LNCaP clone FGC (cell line): ENCODE measurements at regions not wholly inside any gene's neighbourhood (a gene's known extent, or its start where the extent isn't known, plus 50 kb on each side); places are given as distances from the start of the nearest gene placed in this dataset.

Experiments used
- DNase-seq: peaks from one replicate; pipeline ENCODE4 v3.0.0-alpha.2; 2011; ENCODE audit warnings: low read depth
- H3K4me3 ChIP-seq: 2 replicates; pipeline ENCODE4 v1.5.1; 2011; ENCODE audit warnings: mild to moderate bottlenecking, low read depth, low read length, control low read depth
- TF ChIP-seq, protein P1 (sequence below): IDR thresholded peaks from 2 replicates; pipeline ENCODE4 v1.5.1; 2012; ENCODE audit warnings: mild to moderate bottlenecking; ENCODE audit not compliant: control insufficient read depth, insufficient read depth; ENCODE audit errors: extremely low read depth

GRCh38 chr3:20324664-20325478, 138.9 kb upstream of the SGO1 start:
- no peak for DNase-seq
- TF ChIP-seq, protein P1, sequence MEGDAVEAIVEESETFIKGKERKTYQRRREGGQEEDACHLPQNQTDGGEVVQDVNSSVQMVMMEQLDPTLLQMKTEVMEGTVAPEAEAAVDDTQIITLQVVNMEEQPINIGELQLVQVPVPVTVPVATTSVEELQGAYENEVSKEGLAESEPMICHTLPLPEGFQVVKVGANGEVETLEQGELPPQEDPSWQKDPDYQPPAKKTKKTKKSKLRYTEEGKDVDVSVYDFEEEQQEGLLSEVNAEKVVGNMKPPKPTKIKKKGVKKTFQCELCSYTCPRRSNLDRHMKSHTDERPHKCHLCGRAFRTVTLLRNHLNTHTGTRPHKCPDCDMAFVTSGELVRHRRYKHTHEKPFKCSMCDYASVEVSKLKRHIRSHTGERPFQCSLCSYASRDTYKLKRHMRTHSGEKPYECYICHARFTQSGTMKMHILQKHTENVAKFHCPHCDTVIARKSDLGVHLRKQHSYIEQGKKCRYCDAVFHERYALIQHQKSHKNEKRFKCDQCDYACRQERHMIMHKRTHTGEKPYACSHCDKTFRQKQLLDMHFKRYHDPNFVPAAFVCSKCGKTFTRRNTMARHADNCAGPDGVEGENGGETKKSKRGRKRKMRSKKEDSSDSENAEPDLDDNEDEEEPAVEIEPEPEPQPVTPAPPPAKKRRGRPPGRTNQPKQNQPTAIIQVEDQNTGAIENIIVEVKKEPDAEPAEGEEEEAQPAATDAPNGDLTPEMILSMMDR: no peak
- H3K4me3 ChIP-seq: no peak overlapping the region

DNA sequence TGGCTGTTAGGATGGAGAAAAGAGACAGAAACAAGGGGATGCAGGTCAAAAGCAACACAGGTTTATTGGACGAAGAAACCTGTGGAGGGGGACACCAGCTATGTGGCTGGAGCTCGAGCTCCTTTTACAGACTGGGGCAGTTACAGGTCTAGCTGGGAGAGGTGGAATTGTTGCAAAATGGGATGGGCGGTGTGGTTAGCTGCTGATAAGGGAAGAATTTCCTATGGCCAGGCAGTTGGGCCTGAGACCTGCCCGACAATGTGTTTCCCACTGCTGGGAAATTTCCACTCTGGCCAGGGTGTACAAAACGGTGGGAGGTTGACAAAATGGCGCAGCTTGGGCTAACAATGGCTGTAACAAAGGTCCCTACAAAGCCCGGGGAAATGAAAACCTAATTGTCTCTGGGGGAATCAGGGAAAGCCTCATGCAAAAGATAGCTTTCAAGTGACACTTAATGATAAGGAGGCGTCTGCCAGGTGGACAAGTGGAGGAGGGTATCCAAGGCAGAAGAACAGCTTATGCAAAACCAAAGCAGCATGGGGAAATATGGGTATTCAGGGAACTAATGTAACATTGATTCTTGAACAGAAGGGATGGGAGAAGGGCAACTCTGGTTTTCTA, 137.4 kb upstream of the SGO1 start:
- no peak for DNase-seq
- no peak overlapping the region for H3K4me3 ChIP-seq
- TF ChIP-seq, protein P1: no peak

GRCh38 chr3:20322085-20322484, 136.1 kb upstream of the SGO1 start:
- DNase-seq: no peak
- no peak overlapping the region for H3K4me3 ChIP-seq
- TF ChIP-seq, protein P1: no peak

- no peak overlapping the region for H3K4me3 ChIP-seq
- DNase-seq: no peak
- TF ChIP-seq, protein P1: no peak
Measured at GRCh38 chr3:20321391-20322047, 135.5 kb upstream of the SGO1 start.

DNA sequence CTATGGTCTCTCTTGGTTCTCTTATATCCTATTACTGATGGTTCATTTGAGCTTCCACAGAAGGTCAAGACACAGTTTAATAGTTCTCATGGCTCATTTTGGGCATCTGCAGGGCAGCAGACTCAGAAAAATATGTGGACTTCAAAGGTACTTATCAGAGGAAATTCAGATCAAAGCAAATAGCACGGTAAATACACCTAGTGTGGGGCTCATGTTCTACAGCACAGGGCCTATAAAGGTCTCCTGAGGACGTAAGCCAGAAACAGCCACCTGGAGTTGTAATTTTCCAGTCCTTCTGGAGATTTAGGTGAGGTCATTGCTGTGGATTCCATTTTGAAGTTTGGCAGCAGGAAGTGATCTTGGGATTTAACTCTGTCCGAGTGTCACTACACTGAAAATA, 134.5 kb upstream of the SGO1 start:
- peak; percentile 13 for DNase-seq
- TF ChIP-seq, protein P1: no peak

DNA sequence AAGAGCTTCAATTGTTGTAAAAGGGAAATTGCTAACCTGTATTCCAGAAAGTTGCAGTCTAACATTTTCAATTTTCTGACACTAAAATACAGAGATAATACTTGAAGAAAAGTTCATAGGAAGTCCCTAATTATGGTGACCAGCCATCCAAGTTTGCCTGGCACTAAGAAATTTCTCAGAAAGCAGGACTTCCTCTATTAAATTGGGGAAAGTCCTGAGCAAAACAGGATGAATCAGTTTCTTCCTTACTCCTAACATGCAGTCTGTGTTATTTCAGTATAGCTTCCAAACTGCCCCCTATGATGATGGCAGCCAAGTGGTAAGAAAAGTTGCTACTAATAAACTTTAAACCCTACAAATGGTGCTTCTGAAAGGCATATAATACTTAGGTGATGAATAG, 133.5 kb upstream of the SGO1 start:
- DNase-seq: no peak
- TF ChIP-seq, protein P1: no peak
- no peak overlapping the region for H3K4me3 ChIP-seq

More for the DNA sequence above, 134.5 kb upstream of the SGO1 start:
- H3K4me3 ChIP-seq: no peak overlapping the region
